Adrenal gland (tissue), 9 donors: ENCODE measurements at regions not wholly inside any gene's neighbourhood (a gene's known extent, or its start where the extent isn't known, plus 50 kb on each side); places are given as distances from the start of the nearest gene placed in this dataset.

ENCODE experiments used
- DNase-seq, 7 donors: peaks; one replicate each; pipeline ENCODE4 v3.0.0-alpha.2; 2019 to 2020
- H3K27ac ChIP-seq, 5 donors: fragments of 200-600 bp; sonication (generic) in 4 of 5; 1 replicate in 3 of 5; 2 replicates in 2 of 5; pipeline versions ENCODE4 v1.5.1 to v1.8.0; 2016 to 2020; ENCODE audit warnings: mild to moderate bottlenecking in 1 of 5
- H3K27me3 ChIP-seq: fragments of 200-600 bp; 2 replicates; pipeline ENCODE4 v1.8.0; 2021
- H3K36me3 ChIP-seq, 2 donors: fragments of 200-600 bp; replicated peaks in 1 of 2; 1 replicate in 1 of 2; 2 replicates in 1 of 2; pipeline versions ENCODE4 v1.5.1 to v1.8.0; 2018 to 2022
- H3K4me1 ChIP-seq, 2 donors: fragments of 200-600 bp; replicated peaks in 1 of 2; 1 replicate in 1 of 2; 2 replicates in 1 of 2; pipeline versions ENCODE4 v1.5.1 to v1.8.0; 2018 to 2021
- H3K4me3 ChIP-seq, 4 donors: fragments of 200-600 bp; sonication (generic) in 3 of 4; one replicate each; pipeline ENCODE4 v1.5.1; 2016 to 2018
- H3K9me3 ChIP-seq, 3 donors: fragments of 200-600 bp; sonication (generic) in 1 of 3; replicated peaks in 1 of 3; 1 replicate in 2 of 3; 2 replicates in 1 of 3; pipeline versions ENCODE4 v1.5.1 to v1.8.0; 2016 to 2021
- CTCF ChIP-seq, 6 experiments: fragments of 450-650 bp in 4 of 6; fragments of 200-600 bp in 2 of 6; sonication (generic) in 1 of 6; IDR thresholded peaks; 1 replicate in 5 of 6; 2 replicates in 1 of 6; pipeline versions ENCODE4 v1.5.1 to v1.8.0; 2016 to 2021; ENCODE audit warnings: antibody characterized with exemption in 6 of 6, mild to moderate bottlenecking in 2 of 6, moderate library complexity in 1 of 6
- POLR2A ChIP-seq, 2 donors: fragments of 450-650 bp; IDR thresholded peaks; one replicate each; pipeline ENCODE4 v1.6.1; 2017; ENCODE audit warnings: antibody characterized with exemption in 2 of 2, mild to moderate bottlenecking in 2 of 2, moderate library complexity in 1 of 2
- WGBS, 4 donors: extraction: QIAGEN DNeasy Blood & Tissue Kit in 2 of 4; methylation state at CpG; one replicate each; pipeline versions ENCODE4 v1.1.5 to v1.1.7; 2013 to 2017; 5-methylcytosine and 5-hydroxymethylcytosine counted together
- intact Hi-C, 2 donors: fragments of 100-400 bp; cut with DNase I; formaldehyde crosslinking; loops; one replicate each; pipeline versions ENCODE4 v1.14.1 to v1.15.0; 2022 to 2023
- donor health status: healthy with polysubstance abuse.
- donor health status: Bipolar disorder and iron deficiency.
- donor health status: DM: yes; HTN: yes; CAD: no.
- donor health status: DM: no; HTN: no; CAD: no.
- donor health status: DM: no; HTN: no; CAD: no.

- H3K4me1 ChIP-seq, result peaks cover 0 to 16% of the 10 kb centered on the region in 2 donors
- H3K36me3 ChIP-seq, result no peaks in the 10 kb centered on the region
- intact Hi-C loops, result no loop called here
- no peaks in the 10 kb centered on the region for H3K9me3 ChIP-seq
- no peaks in the 10 kb centered on the region for H3K27me3 ChIP-seq
- DNase-seq, result no peak
- no peak overlapping the region for H3K4me3 ChIP-seq
- WGBS, 4 donors, result 37 to 57% (median 53%) methylated on average over 3 of the region's 3 CpGs
- peak overlapping the region in 1 of 5 donors; percentile 18 for H3K27ac ChIP-seq
- TF ChIP-seq CTCF (IDR thresholded peaks at IDR 0.05), result no peak
- TF ChIP-seq POLR2A (IDR thresholded peaks at IDR 0.05), result no peak
Measured at GRCh38 chr21:16179773-16180172, 450.0 kb downstream of the USP25 start.

- intact Hi-C loops, result no loop called here
- no peaks in the 10 kb centered on the region for H3K9me3 ChIP-seq
- H3K36me3 ChIP-seq, result no peaks in the 10 kb centered on the region
- peaks cover 0 to 16% of the 10 kb centered on the region in 2 donors for H3K4me1 ChIP-seq
- TF ChIP-seq CTCF (IDR thresholded peaks at IDR 0.05) (no peak), POLR2A (IDR thresholded peaks at IDR 0.05) (no peak)
- no peak overlapping the region for H3K4me3 ChIP-seq
- H3K27me3 ChIP-seq, result no peaks in the 10 kb centered on the region
- DNase-seq, result no peak
- WGBS, 4 donors, result 61 to 71% (median 65%) methylated on average over 3 of the region's 3 CpGs
- peak overlapping the region in 2 of 5 donors; percentile 12 to 53 for H3K27ac ChIP-seq
Measured at GRCh38 chr21:16180614-16181013, 450.8 kb downstream of the USP25 start.

GRCh38 chr21:16181018-16181417, 451.2 kb downstream of the USP25 start:
- intact Hi-C loops, result no loop called here
- H3K27ac ChIP-seq, result peak overlapping the region in 2 of 5 donors; percentile 12 to 53
- 40 to 57% (median 50%) methylated on average over 3 of the region's 3 CpGs for WGBS, 4 donors

GRCh38 chr21:16185766-16186165, 456.0 kb downstream of the USP25 start:
- Histone ChIP-seq H3K4me3 (no peak overlapping the region), H3K36me3 (no peaks in the 10 kb centered on the region), H3K4me1 (peaks cover 0 to 10% of the 10 kb centered on the region in 2 donors), H3K27me3 (no peaks in the 10 kb centered on the region), H3K27ac (peak overlapping the region in 1 of 5 donors; percentile 48), H3K9me3 (no peaks in the 10 kb centered on the region)
- WGBS, 4 donors, result 39 to 60% (median 53%) methylated on average over 1 of the region's 1 CpG
- DNase-seq, result no peak
- intact Hi-C loops, result no loop called here
- TF ChIP-seq POLR2A (IDR thresholded peaks at IDR 0.05) (no peak), CTCF (IDR thresholded peaks at IDR 0.05) (no peak)

More at GRCh38 chr21:16181018-16181417, 451.2 kb downstream of the USP25 start:
- peak in 5 of 7 donors; percentile 30 to 58 (median 37) for DNase-seq
- no peaks in the 10 kb centered on the region for H3K36me3 ChIP-seq
- TF ChIP-seq CTCF (IDR thresholded peaks at IDR 0.05), result no peak
- TF ChIP-seq POLR2A (IDR thresholded peaks at IDR 0.05), result no peak
- H3K4me3 ChIP-seq, result peak overlapping the region in 1 of 4 donors; percentile 14
- peaks cover 0 to 17% of the 10 kb centered on the region in 2 donors for H3K4me1 ChIP-seq
- H3K9me3 ChIP-seq, result no peaks in the 10 kb centered on the region
- no peaks in the 10 kb centered on the region for H3K27me3 ChIP-seq
